Erythroblast (primary cell): ENCODE measurements at regions not wholly inside any gene's neighbourhood (a gene's known extent, or its start where the extent isn't known, plus 50 kb on each side); places are given as distances from the start of the nearest gene placed in this dataset.

Source experiments
- DNase-seq, 2 experiments: peaks; one replicate each; lab custom pipeline; 2025; lab: John Stamatoyannopoulos, UW
- GATA1 ChIP-seq: IDR thresholded peaks from 2 replicates; pipeline ENCODE4 v1.6.1; 2011; ENCODE audit warnings: low read depth, mild to moderate bottlenecking, control low read depth, low read length, moderate library complexity
- POLR2A ChIP-seq: IDR thresholded peaks from 2 replicates; pipeline ENCODE4 v1.6.1; 2011; ENCODE audit warnings: mild to moderate bottlenecking, low read length

DNA sequence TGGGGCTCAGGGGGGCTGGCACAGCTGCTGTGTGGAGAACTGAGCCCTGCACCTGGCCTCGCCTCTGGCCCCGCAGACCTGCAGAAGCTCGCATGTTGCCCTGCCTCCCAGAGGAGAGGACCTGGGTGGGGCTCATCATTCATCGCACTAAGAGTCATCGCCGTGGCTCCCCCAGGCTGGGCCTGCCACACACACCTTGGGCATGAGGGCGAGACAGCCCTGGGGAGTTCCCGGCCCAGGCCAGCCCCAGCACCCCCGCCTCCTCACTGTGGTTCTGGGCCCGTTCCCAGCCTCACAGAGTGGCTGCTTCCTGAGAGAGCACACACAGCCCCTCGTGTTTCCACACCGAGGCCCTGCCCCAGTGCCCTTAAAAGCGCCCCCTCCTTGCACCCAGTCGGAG is 694.6 kb downstream of the TBC1D22A start:
- no peak for DNase-seq
- TF ChIP-seq POLR2A (no peak), GATA1 (no peak)

DNA sequence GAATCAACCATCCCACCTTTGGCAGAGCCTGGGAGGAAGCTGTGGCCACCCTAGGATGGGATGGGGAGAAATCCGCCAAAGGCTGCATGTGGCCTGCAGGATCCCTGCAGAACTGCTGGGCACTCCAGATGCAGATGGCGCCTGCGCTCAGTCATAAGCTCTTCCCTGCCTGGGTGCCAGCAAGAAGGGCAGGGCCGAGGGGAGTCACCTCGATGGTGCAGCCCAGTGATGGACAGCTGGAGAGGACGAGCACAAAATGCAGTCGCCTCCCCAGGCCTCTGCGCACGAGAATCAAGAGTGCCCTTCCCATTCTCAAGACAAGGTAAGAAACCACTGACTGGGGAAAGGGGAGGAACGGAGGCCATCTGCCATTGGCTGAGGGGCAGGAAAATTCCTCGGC is 693.6 kb downstream of the TBC1D22A start:
- TF ChIP-seq POLR2A (no peak), GATA1 (no peak)
- no peak for DNase-seq

GRCh38 chr22:47453049-47453448 is 690.6 kb downstream of the TBC1D22A start:
- DNase-seq = no peak
- TF ChIP-seq GATA1 (no peak), POLR2A (no peak)

DNA sequence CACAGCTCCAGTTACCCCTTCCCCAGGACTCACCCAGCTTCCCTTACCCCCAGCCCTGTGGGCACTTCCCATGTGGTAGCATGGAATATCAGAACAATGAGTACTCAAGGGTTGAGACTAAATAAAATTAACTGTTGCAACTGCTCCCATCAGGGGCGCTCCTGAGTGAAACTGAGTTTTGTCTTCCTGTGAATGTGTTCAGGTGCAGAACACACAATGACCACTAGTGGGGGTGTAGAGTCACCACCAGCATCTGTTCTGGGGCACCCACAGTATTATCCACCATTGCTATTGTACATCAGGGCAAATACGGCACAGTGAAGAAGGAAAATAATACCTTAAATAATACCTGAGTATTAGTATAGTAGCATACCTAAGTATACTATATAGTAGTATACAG is 689.7 kb downstream of the TBC1D22A start:
- no peak for TF ChIP-seq GATA1
- TF ChIP-seq POLR2A = no peak
- peak in 1 of 2 experiments; percentile 23 for DNase-seq

DNA sequence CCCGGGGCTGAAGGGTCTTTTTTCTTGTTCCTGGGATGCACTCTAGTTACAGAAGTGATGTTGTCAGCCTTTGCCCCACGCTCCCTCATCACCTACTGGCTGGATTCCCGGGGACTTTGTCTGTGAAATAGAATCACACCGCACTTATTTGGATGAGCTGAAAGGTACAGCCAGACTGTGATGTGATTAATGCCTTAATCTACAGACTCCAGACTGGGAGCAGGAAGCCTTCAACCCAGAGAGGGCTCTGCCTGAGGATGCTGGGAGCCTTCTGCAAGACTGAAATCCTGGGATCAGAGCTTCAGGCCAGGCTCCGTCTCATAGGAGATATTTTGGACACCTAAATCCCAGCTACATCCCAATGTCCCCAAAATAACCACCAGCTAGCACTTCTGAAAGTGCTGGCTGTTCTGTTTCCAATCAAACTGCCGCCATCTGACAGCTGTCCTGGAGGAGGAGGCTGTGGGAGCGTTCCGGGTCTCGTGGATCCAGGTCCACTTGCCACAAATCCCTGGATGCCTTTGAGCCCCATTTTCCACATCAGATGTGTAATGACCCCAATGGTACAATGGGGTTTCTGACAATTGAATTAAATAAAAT is 688.5 kb downstream of the TBC1D22A start:
- TF ChIP-seq GATA1 (no peak), POLR2A (no peak)
- no peak for DNase-seq

GRCh38 chr22:47449508-47450270 is 687.2 kb downstream of the TBC1D22A start:
- DNase-seq = no peak

DNA sequence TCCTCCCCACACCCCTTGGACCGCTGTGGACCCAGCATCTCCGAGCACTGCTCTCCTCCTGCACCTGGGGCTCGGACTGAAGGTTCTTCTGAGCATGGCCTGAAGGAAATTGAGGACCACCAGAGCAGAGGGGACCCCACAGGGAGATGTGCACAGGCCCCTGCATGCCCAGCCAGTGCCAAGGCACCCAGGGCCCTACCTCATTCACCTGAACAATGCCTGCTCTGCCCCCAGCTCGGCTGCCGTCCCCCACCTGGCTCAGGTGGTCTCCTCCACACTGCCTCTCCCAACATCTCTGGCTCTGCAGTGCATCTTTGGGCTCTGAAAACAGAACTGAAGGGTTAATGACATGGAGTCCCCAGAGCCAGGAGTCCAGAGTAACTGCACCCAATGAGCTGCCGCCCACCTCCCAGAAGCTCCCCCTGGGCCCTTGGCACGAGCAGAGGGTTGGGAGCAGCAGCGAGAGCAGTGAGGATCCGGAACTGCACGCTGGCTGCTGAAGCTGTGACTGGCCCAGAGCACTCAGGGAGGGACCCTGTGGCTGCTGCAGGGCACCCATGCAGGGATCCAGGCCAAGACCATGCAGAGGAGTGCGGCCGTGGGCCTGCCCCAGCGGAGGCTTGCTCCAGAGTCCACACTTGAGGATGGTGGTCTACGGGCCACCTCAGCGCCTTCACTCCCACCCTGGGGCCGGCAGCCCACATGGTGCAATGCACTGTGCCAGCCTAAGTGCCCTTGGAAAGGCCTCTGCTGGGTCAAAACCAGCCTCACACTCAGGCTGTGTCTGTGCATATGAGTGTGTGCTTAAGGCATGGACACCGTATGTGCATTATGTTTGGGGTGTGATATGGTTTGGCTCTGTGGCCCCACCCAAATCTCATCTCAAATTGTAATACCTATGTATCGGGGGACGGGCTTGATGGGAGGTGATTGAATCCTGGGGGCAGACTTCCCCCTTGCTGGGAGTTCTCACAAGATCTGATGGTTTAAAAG is 686.1 kb downstream of the TBC1D22A start:
- no peak for DNase-seq
- TF ChIP-seq GATA1 (no peak), POLR2A (no peak)

More at GRCh38 chr22:47449508-47450270, 687.2 kb downstream of the TBC1D22A start:
- TF ChIP-seq GATA1 (no peak), POLR2A (no peak)

- no peak for DNase-seq
- no peak for TF ChIP-seq GATA1
- TF ChIP-seq POLR2A = no peak
Measured at GRCh38 chr22:47446821-47447810, 684.7 kb downstream of the TBC1D22A start.

GRCh38 chr22:47446331-47446730 is 683.9 kb downstream of the TBC1D22A start:
- TF ChIP-seq GATA1 = no peak
- TF ChIP-seq POLR2A = no peak
- DNase-seq = no peak

GRCh38 chr22:47445716-47446290 is 683.4 kb downstream of the TBC1D22A start:
- no peak for TF ChIP-seq POLR2A
- TF ChIP-seq GATA1 = no peak
- no peak for DNase-seq

DNA sequence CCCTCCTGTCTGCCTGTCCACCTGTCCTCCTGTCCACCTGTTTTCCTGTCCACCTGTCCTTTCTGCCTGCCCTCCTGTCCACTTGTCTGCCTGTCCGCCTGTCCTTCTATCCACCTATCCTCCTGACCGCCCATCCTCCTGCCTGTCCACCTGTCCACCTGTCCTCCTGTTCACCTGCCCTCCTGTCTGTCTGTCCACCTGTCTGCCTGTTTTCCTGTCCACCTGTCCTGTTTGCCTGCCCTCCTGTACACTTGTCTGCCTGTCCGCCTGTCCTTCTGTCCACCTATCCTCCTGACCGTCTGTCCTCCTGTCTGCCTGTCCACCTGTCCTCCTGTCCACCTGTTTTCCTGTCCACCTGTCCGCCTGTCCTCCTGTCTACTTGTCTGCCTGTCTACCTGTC is 682.8 kb downstream of the TBC1D22A start:
- TF ChIP-seq GATA1 (no peak), POLR2A (no peak)
- no peak for DNase-seq

- no peak for DNase-seq
- TF ChIP-seq GATA1 (no peak), POLR2A (no peak)
Measured at GRCh38 chr22:47444746-47445065, 682.3 kb downstream of the TBC1D22A start.
